Loucy (cell line): ENCODE measurements at regions not wholly inside any gene's neighbourhood (a gene's known extent, or its start where the extent isn't known, plus 50 kb on each side); places are given as distances from the start of the nearest gene placed in this dataset.

Experiments used
- H2AFZ ChIP-seq: fragments of 200-600 bp; sonication (generic); 2 replicates; pipeline ENCODE4 v1.6.0; 2016; ENCODE audit warnings: antibody characterized with exemption, mild to moderate bottlenecking, low read length, moderate library complexity
- H3F3A ChIP-seq: fragments of 200-600 bp; 2 replicates; pipeline ENCODE4 v1.6.0; 2016; ENCODE audit warnings: antibody characterized with exemption, low read depth, mild to moderate bottlenecking
- H3K27me3 ChIP-seq: fragments of 200-600 bp; sonication (generic); 2 replicates; pipeline ENCODE4 v1.6.1; 2014; ENCODE audit warnings: low read length, mild to moderate bottlenecking; ENCODE audit not compliant: insufficient read depth, poor library complexity, severe bottlenecking
- H3K36me3 ChIP-seq: fragments of 200-600 bp; sonication (generic); 2 replicates; pipeline ENCODE4 v1.6.1; 2016; ENCODE audit warnings: low read length; ENCODE audit not compliant: insufficient read depth
- H3K4me1 ChIP-seq: fragments of 200-600 bp; sonication (generic); 2 replicates; pipeline ENCODE4 v1.5.1; 2014; ENCODE audit warnings: low read length, mild to moderate bottlenecking; ENCODE audit not compliant: insufficient read depth, poor library complexity, severe bottlenecking
- H3K4me2 ChIP-seq: fragments of 200-600 bp; sonication (generic); 2 replicates; pipeline ENCODE4 v1.6.0; 2014; ENCODE audit warnings: antibody characterized with exemption, low read length, low read depth, mild to moderate bottlenecking; ENCODE audit not compliant: poor library complexity, severe bottlenecking
- H3K4me3 ChIP-seq: fragments of 200-600 bp; sonication (generic); 2 replicates; pipeline ENCODE4 v1.5.1; 2014; ENCODE audit warnings: low read length, mild to moderate bottlenecking, mixed read lengths; ENCODE audit not compliant: poor library complexity, severe bottlenecking
- H3K79me2 ChIP-seq: fragments of 200-600 bp; sonication (generic); 2 replicates; pipeline ENCODE4 v1.6.1; 2014; ENCODE audit warnings: low read length; ENCODE audit not compliant: insufficient read depth
- H3K9ac ChIP-seq: fragments of 200-600 bp; sonication (generic); 2 replicates; pipeline ENCODE4 v1.6.0; 2014; ENCODE audit warnings: mild to moderate bottlenecking, low read depth, low read length, moderate library complexity; ENCODE audit not compliant: poor library complexity, severe bottlenecking
- H3K9me2 ChIP-seq: fragments of 200-600 bp; sonication (generic); replicated peaks from 2 replicates; pipeline ENCODE4 v1.6.1; 2016; ENCODE audit warnings: low read depth, low read length, mixed read lengths
- H3K9me3 ChIP-seq: fragments of 200-600 bp; sonication (generic); 2 replicates; pipeline ENCODE4 v1.6.1; 2014; ENCODE audit warnings: mild to moderate bottlenecking, antibody characterized with exemption, low read length, low read depth; ENCODE audit not compliant: insufficient read depth
- H4K20me1 ChIP-seq: fragments of 200-600 bp; sonication (generic); 2 replicates; pipeline ENCODE4 v1.6.0; 2014; ENCODE audit warnings: antibody characterized with exemption, low read length, mild to moderate bottlenecking; ENCODE audit not compliant: insufficient read depth, poor library complexity, severe bottlenecking
- CTCF ChIP-seq: fragments of 200-600 bp; sonication (generic); conservative IDR thresholded peaks from 2 replicates; pipeline ENCODE4 v1.5.1; 2014; ENCODE audit warnings: mild to moderate bottlenecking, antibody characterized with exemption, low read length
- EZH2phosphoT487 ChIP-seq: fragments of 200-600 bp; IDR thresholded peaks from 2 replicates; pipeline ENCODE4 v1.6.1; 2018; ENCODE audit warnings: antibody characterized with exemption, mild to moderate bottlenecking, moderate library complexity, borderline replicate concordance

GRCh38 chr13:90184355-90184754 lies 1163.1 kb upstream of the MIR17HG start:
- Histone ChIP-seq H4K20me1 (no peaks in the 10 kb centered on the region), H2AFZ (no peak overlapping the region), H3K4me1 (no peaks in the 10 kb centered on the region), H3K36me3 (no peaks in the 10 kb centered on the region), H3K4me3 (no peak overlapping the region), H3F3A (no peaks in the 10 kb centered on the region), H3K4me2 (no peak overlapping the region), H3K9ac (no peak overlapping the region), H3K27me3 (no peaks in the 10 kb centered on the region), H3K9me3 (no peaks in the 10 kb centered on the region), H3K79me2 (no peaks in the 10 kb centered on the region), H3K9me2 (no peaks in the 10 kb centered on the region)
- TF ChIP-seq EZH2phosphoT487 (no peak), CTCF (no peak)

- TF ChIP-seq CTCF (no peak), EZH2phosphoT487 (no peak)
- Histone ChIP-seq H3K27me3 (no peaks in the 10 kb centered on the region), H3K36me3 (no peaks in the 10 kb centered on the region), H2AFZ (no peak overlapping the region), H3K4me3 (no peak overlapping the region), H3K9me2 (no peaks in the 10 kb centered on the region), H3K4me2 (no peak overlapping the region), H3F3A (no peaks in the 10 kb centered on the region), H3K9me3 (no peaks in the 10 kb centered on the region), H3K4me1 (no peaks in the 10 kb centered on the region), H3K79me2 (no peaks in the 10 kb centered on the region), H4K20me1 (no peaks in the 10 kb centered on the region), H3K9ac (no peak overlapping the region)
These were observed 1161.8 kb upstream of the MIR17HG start for GRCh38 chr13:90185734-90186133.

- H3F3A ChIP-seq: no peaks in the 10 kb centered on the region
These were observed 1159.8 kb upstream of the MIR17HG start for GRCh38 chr13:90187478-90188350.

More at GRCh38 chr13:90187478-90188350, 1159.8 kb upstream of the MIR17HG start:
- Histone ChIP-seq H4K20me1 (no peaks in the 10 kb centered on the region), H3K36me3 (no peaks in the 10 kb centered on the region), H2AFZ (no peak overlapping the region), H3K79me2 (no peaks in the 10 kb centered on the region), H3K27me3 (no peaks in the 10 kb centered on the region), H3K9me2 (no peaks in the 10 kb centered on the region), H3K9me3 (no peaks in the 10 kb centered on the region), H3K9ac (no peak overlapping the region), H3K4me2 (no peak overlapping the region), H3K4me3 (no peak overlapping the region), H3K4me1 (no peaks in the 10 kb centered on the region)
- TF ChIP-seq CTCF: no peak
- no peak for TF ChIP-seq EZH2phosphoT487
